Kidney epithelial cell (primary cell): ENCODE measurements at regions not wholly inside any gene's neighbourhood (a gene's known extent, or its start where the extent isn't known, plus 50 kb on each side); places are given as distances from the start of the nearest gene placed in this dataset.

ENCODE experiments used
- DNase-seq: peaks from one replicate; pipeline ENCODE4 v3.0.0-alpha.2; 2010; ENCODE audit warnings: low read depth
- H3K27me3 ChIP-seq: 2 replicates; pipeline ENCODE4 v1.6.0; 2011; ENCODE audit warnings: low read length; ENCODE audit not compliant: control insufficient read depth, insufficient read depth
- H3K36me3 ChIP-seq: 2 replicates; pipeline ENCODE4 v1.5.1; 2011; ENCODE audit warnings: low read length; ENCODE audit not compliant: control insufficient read depth, insufficient read depth
- H3K4me3 ChIP-seq: 2 replicates; pipeline ENCODE4 v1.5.1; 2011; ENCODE audit warnings: low read depth, mild to moderate bottlenecking, control low read depth, low read length
- TF ChIP-seq, protein P1 (sequence below): IDR thresholded peaks from 2 replicates; pipeline ENCODE4 v1.5.1; 2011; ENCODE audit warnings: mild to moderate bottlenecking, moderate library complexity, low read length, control low read depth, inconsistent platforms; ENCODE audit not compliant: insufficient read depth, poor library complexity, severe bottlenecking

DNA sequence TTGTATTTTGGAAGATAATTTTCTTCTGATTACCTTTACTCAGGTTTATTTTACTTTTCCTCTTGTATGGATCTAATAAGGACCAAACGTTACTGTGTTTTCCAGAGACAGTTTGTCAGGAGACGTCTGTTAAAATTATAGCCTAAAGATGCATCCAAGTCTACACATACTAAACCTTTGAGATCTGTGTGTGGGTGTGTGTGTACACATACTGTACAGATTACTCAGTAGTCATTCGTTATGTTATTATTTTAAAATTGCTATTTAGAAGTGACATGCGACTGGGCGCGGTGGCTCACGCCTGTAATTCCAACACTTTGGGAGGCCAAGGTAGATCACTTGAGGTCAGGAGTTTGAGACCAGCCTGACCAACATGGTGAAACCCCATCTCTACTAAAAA lies 51.6 kb upstream of the CNTLN start:
- Histone ChIP-seq H3K27me3 (no peaks in the 10 kb centered on the region), H3K4me3 (no peak overlapping the region), H3K36me3 (no peaks in the 10 kb centered on the region)
- DNase-seq = no peak
- TF ChIP-seq, protein P1, sequence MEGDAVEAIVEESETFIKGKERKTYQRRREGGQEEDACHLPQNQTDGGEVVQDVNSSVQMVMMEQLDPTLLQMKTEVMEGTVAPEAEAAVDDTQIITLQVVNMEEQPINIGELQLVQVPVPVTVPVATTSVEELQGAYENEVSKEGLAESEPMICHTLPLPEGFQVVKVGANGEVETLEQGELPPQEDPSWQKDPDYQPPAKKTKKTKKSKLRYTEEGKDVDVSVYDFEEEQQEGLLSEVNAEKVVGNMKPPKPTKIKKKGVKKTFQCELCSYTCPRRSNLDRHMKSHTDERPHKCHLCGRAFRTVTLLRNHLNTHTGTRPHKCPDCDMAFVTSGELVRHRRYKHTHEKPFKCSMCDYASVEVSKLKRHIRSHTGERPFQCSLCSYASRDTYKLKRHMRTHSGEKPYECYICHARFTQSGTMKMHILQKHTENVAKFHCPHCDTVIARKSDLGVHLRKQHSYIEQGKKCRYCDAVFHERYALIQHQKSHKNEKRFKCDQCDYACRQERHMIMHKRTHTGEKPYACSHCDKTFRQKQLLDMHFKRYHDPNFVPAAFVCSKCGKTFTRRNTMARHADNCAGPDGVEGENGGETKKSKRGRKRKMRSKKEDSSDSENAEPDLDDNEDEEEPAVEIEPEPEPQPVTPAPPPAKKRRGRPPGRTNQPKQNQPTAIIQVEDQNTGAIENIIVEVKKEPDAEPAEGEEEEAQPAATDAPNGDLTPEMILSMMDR = no peak

GRCh38 chr9:17082343-17083064 lies 52.3 kb upstream of the CNTLN start:
- TF ChIP-seq, protein P1 = peak; percentile 11
- Histone ChIP-seq H3K4me3 (no peak overlapping the region), H3K36me3 (no peaks in the 10 kb centered on the region), H3K27me3 (no peaks in the 10 kb centered on the region)
- DNase-seq = no peak

- TF ChIP-seq, protein P1 = no peak
- H3K36me3 ChIP-seq = no peaks in the 10 kb centered on the region
- H3K4me3 ChIP-seq = no peak overlapping the region
- no peaks in the 10 kb centered on the region for H3K27me3 ChIP-seq
- no peak for DNase-seq
These were observed 53.0 kb upstream of the CNTLN start for GRCh38 chr9:17081814-17082213.

DNA sequence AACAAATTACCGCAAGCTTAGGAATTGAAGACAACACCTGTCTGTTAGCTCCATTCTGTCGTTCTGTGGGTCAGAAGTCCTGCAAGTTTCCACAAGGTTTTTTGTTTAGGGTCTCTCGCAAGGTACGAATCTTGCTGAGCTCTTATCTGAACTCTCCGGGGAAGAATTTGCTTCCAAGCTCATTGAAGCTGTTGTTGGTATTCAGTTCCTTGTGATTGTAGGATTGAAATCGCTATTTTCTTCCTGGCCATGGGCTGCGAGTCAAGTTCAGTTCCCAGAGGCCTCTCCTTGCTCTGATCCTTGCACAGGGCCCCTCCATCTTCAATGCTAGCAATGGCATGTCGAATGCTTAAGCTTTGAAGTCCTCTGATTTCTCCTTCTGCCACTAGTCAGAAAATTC lies 53.5 kb upstream of the CNTLN start:
- Histone ChIP-seq H3K36me3 (no peaks in the 10 kb centered on the region), H3K4me3 (no peak overlapping the region), H3K27me3 (no peaks in the 10 kb centered on the region)
- DNase-seq = no peak
- TF ChIP-seq, protein P1 = no peak

DNA sequence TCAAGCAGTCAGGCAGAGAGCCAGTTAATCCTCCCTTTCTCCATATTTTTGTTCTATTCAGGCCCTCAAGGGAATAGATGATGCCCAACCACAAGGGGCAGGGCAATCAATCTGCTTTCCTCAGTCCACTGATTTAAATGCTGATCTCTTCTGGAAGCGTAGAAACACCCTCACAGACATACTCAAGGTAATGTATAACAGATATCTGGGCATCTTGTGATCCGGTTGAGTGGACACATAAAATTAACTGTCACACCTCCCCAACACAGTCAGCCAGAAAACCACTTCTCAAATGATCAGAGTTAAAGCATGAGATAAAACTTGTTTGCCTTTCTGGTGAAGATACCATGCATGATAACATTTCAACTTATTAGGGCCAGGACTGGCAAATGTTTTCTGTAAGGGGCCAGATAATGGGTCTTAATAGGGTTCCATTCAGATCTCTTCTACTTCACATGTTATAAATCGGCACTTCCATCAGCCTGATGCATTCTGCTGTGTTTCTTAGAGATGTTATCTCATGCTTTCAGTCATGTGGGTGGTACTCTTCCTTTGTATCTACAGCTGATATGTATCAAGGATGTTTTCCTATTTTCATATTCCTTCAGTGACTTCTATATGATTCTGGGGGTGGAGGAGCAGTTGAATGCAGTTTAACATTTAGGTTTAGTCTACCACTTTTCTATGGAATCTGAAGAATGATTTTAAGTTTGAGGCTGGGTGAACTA lies 58.9 kb upstream of the CNTLN start:
- H3K36me3 ChIP-seq = no peaks in the 10 kb centered on the region
- no peak overlapping the region for H3K4me3 ChIP-seq
- TF ChIP-seq, protein P1 = peak; percentile 19
- H3K27me3 ChIP-seq = no peaks in the 10 kb centered on the region
- peak; percentile 26 for DNase-seq
